ENCODE measurements at regions not wholly inside any gene's neighbourhood (a gene's known extent, or its start where the extent isn't known, plus 50 kb on each side); places are given as distances from the start of the nearest gene placed in this dataset.

- TF ChIP-seq CTCF (IDR thresholded peaks at IDR 0.05 in 8 of 11, conservative IDR thresholded peaks at IDR 0.05 in 3 of 11) = no peak
- TF ChIP-seq POLR2AphosphoS5 (IDR thresholded peaks at IDR 0.05) = no peak
- TF ChIP-seq POLR2A (IDR thresholded peaks at IDR 0.05) = no peak
Observed at GRCh38 chr3:56878074-56878473, 76.3 kb upstream of the ARHGEF3 start.

All from spleen (tissue), 7 donors.